ENCODE measurements at regions not wholly inside any gene's neighbourhood (a gene's known extent, or its start where the extent isn't known, plus 50 kb on each side); places are given as distances from the start of the nearest gene placed in this dataset.

- no peak for DNase-seq
- no peak overlapping the region for H3K27ac Mint-ChIP-seq
- no peaks in the 10 kb centered on the region for H3K36me3 Mint-ChIP-seq (ENCODE audit: low read depth)
- H3K9me3 Mint-ChIP-seq: peaks cover 39% of the 10 kb centered on the region
- no peak for TF ChIP-seq CTCF (IDR thresholded peaks at IDR 0.05)
- H3K4me3 Mint-ChIP-seq: no peak overlapping the region
- H3K27me3 Mint-ChIP-seq (ENCODE audit: insufficient read depth): no peaks in the 10 kb centered on the region; the same call in 1 of the 2 replicates
- H3K4me1 Mint-ChIP-seq (ENCODE audit: low read depth): no peaks in the 10 kb centered on the region
These were observed 286.5 kb upstream of the TMPO start for GRCh38 chr12:98228683-98229539.

- H3K4me3 Mint-ChIP-seq: no peak overlapping the region
- no peak for DNase-seq
- no peaks in the 10 kb centered on the region for H3K4me1 Mint-ChIP-seq (ENCODE audit: low read depth)
- H3K9me3 Mint-ChIP-seq: peaks cover 36% of the 10 kb centered on the region
- no peak for TF ChIP-seq CTCF (IDR thresholded peaks at IDR 0.05)
- H3K36me3 Mint-ChIP-seq (ENCODE audit: low read depth): no peaks in the 10 kb centered on the region
- H3K27ac Mint-ChIP-seq: no peak overlapping the region
- H3K27me3 Mint-ChIP-seq (ENCODE audit: insufficient read depth): no peaks in the 10 kb centered on the region; the same call in 1 of the 2 replicates
These were observed 285.9 kb upstream of the TMPO start for GRCh38 chr12:98229540-98229924.

DNA sequence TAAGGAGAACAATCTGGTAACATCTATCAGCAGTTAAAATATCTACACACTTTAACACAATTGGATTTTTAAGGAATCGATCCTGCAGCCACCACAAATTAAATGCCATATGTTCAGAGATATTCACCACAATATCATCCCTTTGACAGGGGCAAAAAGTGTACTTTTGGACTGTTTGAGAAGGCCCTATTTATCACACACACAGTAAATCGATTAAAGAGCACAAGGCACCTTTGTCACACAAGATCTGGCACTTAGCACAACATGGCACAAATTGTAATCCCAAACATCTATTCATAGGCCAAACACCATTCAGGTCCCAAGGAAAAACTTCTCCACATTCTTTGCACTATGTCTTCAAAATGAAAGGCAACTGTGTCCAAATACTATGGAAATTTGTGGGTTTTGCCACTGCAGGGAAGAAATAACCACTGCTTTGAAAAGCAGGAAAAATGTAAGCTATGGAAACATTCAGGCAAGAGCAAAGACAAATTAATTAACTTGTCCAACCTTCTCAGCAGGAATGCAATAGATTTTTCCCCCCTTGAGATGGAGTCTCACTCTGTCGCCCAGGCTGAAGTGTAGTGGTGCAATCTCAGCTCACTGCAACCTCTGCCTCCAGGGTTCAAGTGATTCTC, 282.5 kb upstream of the TMPO start:
- Mint-ChIP-seq H3K27ac (no peak overlapping the region), H3K27me3 (ENCODE audit: insufficient read depth) (no peaks in the 10 kb centered on the region; the same call in 1 of the 2 replicates), H3K36me3 (ENCODE audit: low read depth) (no peaks in the 10 kb centered on the region), H3K9me3 (peaks cover 31% of the 10 kb centered on the region), H3K4me3 (no peak overlapping the region), H3K4me1 (ENCODE audit: low read depth) (no peaks in the 10 kb centered on the region)
- TF ChIP-seq CTCF (IDR thresholded peaks at IDR 0.05): no peak
- no peak for DNase-seq

DNA sequence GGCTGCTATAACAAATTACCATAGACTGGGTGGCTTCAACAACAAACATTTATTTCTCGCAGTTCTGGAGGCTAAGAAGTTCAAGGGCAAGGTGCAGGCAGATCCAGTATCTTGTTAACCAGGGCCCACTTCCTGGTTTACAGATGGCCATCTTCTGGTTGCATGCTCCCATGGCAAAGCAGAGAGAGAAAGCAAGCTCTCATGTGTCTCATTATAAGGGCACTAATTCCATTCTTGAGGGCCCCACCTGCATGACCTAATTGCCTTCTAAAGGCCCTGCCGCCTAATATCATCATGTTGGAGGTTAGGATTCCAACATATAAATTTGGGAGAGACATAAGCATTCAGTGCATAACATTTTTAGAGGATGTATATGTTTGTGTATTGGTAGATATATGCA, 280.1 kb upstream of the TMPO start:
- peaks cover 8% of the 10 kb centered on the region; the same call in 1 of the 2 replicates for H3K4me1 Mint-ChIP-seq (ENCODE audit: low read depth)
- H3K27ac Mint-ChIP-seq: no peak overlapping the region
- peaks cover 12% of the 10 kb centered on the region for H3K9me3 Mint-ChIP-seq
- H3K27me3 Mint-ChIP-seq (ENCODE audit: insufficient read depth): peaks cover 2% of the 10 kb centered on the region; the same call in 1 of the 2 replicates
- H3K4me3 Mint-ChIP-seq: no peak overlapping the region
- no peak for DNase-seq
- TF ChIP-seq CTCF (IDR thresholded peaks at IDR 0.05): no peak
- no peaks in the 10 kb centered on the region for H3K36me3 Mint-ChIP-seq (ENCODE audit: low read depth)

DNA sequence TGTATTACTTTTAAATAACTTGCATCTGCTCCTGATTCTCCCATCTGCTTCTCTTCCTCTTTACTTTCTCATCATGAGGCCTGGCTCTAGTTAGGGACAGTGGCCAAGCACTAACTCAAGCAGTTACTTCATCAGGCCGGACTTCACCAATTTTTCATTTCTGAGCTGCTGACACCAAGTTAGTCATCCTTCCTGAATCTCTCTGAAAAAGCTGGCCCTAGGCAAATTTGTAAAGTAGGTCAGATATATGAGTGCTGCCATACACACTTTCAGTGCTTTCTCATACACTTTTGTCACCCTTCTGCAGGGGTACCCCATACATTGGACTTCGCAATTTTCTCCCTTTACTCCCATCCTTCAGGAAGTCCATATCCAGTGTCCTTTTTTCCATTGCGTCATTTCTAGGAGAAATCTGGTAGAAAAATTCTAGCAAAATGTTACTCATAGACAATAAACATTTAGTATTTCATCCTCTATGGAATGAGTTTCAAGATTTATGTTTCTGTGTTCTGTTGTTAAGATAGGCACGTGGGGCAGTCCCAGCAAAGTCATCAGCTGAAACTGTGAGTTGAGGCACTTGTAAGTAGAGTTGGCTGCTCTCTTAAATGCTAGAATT, 276.8 kb upstream of the TMPO start:
- DNase-seq: peak; percentile 27
- Mint-ChIP-seq H3K9me3 (peaks cover 12% of the 10 kb centered on the region), H3K27ac (no peak overlapping the region; the same call in 1 of the 2 replicates), H3K36me3 (ENCODE audit: low read depth) (no peaks in the 10 kb centered on the region), H3K4me1 (ENCODE audit: low read depth) (peaks cover 8% of the 10 kb centered on the region; the same call in 1 of the 2 replicates), H3K4me3 (no peak overlapping the region), H3K27me3 (ENCODE audit: insufficient read depth) (peaks cover 2% of the 10 kb centered on the region; the same call in 1 of the 2 replicates)
- TF ChIP-seq CTCF (IDR thresholded peaks at IDR 0.05): no peak
